Omental fat pad (tissue), 3 donors: ENCODE measurements at regions not wholly inside any gene's neighbourhood (a gene's known extent, or its start where the extent isn't known, plus 50 kb on each side); places are given as distances from the start of the nearest gene placed in this dataset.

Experiments
- ATAC-seq: fragments of 150-250 bp; one replicate; pipeline ENCODE4 v1.9.1; 2016; ENCODE audit warnings: mild to moderate bottlenecking, moderate library complexity; ENCODE audit not compliant: low FRiP score
- DNase-seq: peaks from one replicate; pipeline ENCODE4 v3.0.0-alpha.2; 2019; ENCODE audit warnings: low spot score
- CTCF ChIP-seq, 3 donors: fragments of 450-650 bp; IDR thresholded peaks; one replicate each; pipeline ENCODE4 v1.5.1; 2016 to 2017; ENCODE audit warnings: antibody characterized with exemption in 3 of 3, mild to moderate bottlenecking in 3 of 3, moderate library complexity in 2 of 3

- ATAC-seq: no peak
- no peak for DNase-seq
- no peak for TF ChIP-seq CTCF (IDR thresholded peaks at IDR 0.05)
Observed at GRCh38 chr4:116401293-116401692, 684.1 kb downstream of the TRAM1L1 start.

GRCh38 chr4:116400480-116400879 lies 684.9 kb downstream of the TRAM1L1 start:
- no peak for DNase-seq
- no peak for ATAC-seq
- no peak for TF ChIP-seq CTCF (IDR thresholded peaks at IDR 0.05)

- ATAC-seq (no peak), DNase-seq (no peak)
- TF ChIP-seq CTCF (IDR thresholded peaks at IDR 0.05): no peak
Observed at GRCh38 chr4:116397714-116398113, 687.7 kb downstream of the TRAM1L1 start.

GRCh38 chr4:116397291-116397690 lies 688.1 kb downstream of the TRAM1L1 start:
- no peak for TF ChIP-seq CTCF (IDR thresholded peaks at IDR 0.05)
- no peak for ATAC-seq
- no peak for DNase-seq

- ATAC-seq (no peak), DNase-seq (no peak)
- no peak for TF ChIP-seq CTCF (IDR thresholded peaks at IDR 0.05)
Observed at GRCh38 chr4:116395408-116395807, 690.0 kb downstream of the TRAM1L1 start.

- ATAC-seq (no peak), DNase-seq (no peak)
- TF ChIP-seq CTCF (IDR thresholded peaks at IDR 0.05): no peak
Observed at GRCh38 chr4:116391020-116391419, 694.4 kb downstream of the TRAM1L1 start.

GRCh38 chr4:116389139-116389538 lies 696.2 kb downstream of the TRAM1L1 start:
- ATAC-seq: no peak
- TF ChIP-seq CTCF (IDR thresholded peaks at IDR 0.05): no peak
- no peak for DNase-seq
